Stimulated activated CD4-positive, alpha-beta T cell treated with anti-CD3 and anti-CD28 coated beads, Interleukin-2, amount 100 ng/mL, for 4 hours (primary cell): ENCODE measurements at regions not wholly inside any gene's neighbourhood (a gene's known extent, or its start where the extent isn't known, plus 50 kb on each side); places are given as distances from the start of the nearest gene placed in this dataset.

Source experiments
- DNase-seq: peaks from one replicate; pipeline ENCODE4 v3.0.0-alpha.2; 2020; ENCODE audit warnings: low read depth

GRCh38 chr5:162324328-162324727 lies 256.8 kb downstream of the GABRG2 start:
- no peak for DNase-seq

DNA sequence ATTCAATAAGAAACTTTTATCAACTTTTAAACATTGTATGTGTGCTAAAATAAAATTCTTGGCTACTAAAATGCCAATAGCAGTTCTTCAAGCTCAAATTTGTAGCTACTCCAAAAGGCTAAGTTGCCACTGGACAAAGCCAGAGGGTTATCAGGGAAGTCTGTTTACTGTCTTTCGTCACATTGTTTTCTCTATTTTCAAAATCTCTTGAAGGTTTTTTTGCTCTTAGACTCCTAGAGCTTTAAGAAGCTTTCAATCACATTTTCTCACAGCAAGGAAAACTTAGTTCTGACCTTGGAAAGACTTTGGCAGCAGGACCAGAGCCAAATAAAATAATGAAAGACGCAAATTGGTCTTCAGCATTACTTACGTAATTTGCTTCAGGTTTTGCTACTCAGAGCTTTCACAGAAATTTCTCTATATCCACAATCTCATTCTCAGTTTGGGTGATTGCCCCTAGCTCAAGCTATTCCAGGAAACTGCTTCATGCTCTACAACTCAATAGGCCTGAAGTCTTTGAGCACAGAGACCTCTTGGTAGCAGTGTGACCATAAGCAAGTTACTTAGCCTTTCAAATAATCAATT lies 257.7 kb downstream of the GABRG2 start:
- DNase-seq = no peak

DNA sequence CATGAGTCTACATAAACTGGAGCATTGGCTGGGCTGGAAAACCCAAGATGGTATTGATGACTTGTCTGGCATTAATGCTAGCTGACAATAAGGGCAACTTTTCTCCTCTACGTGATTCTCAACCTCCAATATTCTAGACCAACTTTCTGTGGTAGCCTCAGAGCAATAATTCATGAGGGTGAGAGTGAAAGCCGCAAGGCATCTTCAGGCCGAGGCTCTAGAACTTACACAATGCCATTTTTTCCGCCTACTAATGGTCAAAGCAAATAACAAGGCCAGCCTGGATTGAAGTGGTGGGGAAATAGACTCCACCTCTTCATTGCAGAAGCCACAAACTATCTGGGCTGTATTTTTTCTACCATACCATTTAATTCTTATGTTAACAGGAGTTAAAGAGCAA lies 267.4 kb downstream of the GABRG2 start:
- DNase-seq = no peak

DNA sequence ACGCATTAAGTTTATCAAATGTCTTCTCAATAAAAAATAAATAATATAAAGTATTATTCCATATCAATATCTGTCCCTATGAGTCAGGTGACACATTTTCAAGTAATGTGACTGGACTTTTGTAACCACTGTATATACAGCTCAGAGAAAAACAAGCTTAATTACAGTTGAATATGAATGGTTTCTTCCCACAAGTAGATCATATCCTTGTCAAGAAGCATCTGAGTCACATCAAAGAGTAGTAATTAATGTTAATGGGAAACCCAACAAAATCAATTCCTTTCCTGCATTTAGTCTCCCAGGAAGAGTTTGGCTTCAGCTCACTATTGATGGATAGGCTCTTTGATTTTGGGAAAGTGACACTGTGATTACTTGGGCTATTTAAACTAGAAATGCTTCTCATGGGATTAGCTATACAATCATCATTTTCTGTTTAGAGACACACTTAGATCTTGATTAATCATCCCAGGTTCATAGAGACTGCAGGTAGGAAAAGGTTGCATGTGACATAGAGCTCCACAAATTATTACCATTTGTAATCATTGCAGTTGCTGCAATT lies 292.9 kb downstream of the GABRG2 start:
- no peak for DNase-seq

- no peak for DNase-seq
Measured at GRCh38 chr5:162372256-162372655, 304.7 kb downstream of the GABRG2 start.

GRCh38 chr5:162377895-162378294 lies 310.3 kb downstream of the GABRG2 start:
- no peak for DNase-seq

- DNase-seq = no peak
Measured at GRCh38 chr5:162382839-162383238, 315.3 kb downstream of the GABRG2 start.

- no peak for DNase-seq
Measured at GRCh38 chr5:162384225-162384624, 316.7 kb downstream of the GABRG2 start.

GRCh38 chr5:162391833-162392232 lies 324.3 kb downstream of the GABRG2 start:
- DNase-seq = no peak

DNA sequence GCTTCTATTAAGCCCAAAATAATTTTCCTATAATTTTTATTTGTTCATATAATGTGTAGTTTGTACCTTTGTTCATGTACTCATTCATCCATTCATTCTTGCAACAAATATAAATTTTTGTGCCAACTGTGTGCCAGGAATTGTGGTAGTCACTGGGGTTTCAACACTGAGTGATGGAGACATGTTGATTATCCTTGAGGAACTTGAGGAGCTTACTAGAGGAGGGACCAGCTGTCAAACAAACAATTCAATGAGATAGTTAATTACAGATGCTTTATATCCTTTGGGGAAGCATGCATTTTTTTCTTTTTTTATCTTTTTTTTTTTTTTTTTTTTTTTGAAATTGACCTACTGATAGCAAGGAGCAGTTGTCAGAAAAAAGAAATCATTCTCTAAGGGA lies 324.8 kb downstream of the GABRG2 start:
- no peak for DNase-seq

DNA sequence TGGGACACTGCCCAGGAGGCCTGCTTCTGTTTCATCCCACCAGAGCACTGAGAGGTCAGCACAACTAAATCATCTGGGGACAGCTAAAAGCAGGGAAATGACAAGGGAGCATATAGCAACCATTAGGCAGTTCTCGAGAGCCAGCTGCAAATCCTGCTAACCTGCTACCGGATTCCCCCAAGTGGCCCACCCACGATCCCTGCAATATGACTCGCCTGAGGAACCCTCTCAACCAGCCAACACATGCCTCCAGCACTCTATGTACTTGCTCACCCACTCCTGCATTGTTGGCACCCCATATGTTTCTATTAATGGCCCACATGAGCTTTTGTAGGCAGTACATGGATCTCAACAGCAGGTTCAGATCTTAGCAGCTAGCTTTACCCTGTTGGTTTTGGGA lies 326.0 kb downstream of the GABRG2 start:
- DNase-seq = no peak

DNA sequence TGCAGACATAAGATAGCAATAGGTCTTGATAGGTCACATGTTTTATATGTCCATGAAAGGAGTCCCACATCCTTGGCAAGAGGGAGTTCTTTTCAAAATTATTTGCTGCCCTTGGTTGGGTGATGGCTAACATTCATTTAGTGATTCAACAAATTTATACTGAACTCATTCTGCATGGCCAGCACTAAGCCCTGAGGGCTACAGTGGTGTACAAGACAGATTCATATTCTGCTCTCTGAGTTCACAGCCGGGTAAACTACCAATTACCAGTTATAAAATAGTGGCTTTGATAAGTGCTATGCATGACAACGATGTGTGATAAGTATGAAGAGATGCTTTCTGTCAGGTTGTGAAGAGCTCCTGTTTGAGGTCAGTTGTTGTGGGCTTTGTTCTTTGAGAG lies 340.0 kb downstream of the GABRG2 start:
- DNase-seq = no peak

GRCh38 chr5:162410365-162410764 lies 342.8 kb downstream of the GABRG2 start:
- no peak for DNase-seq

GRCh38 chr5:162429142-162429541 lies 361.6 kb downstream of the GABRG2 start:
- no peak for DNase-seq

- DNase-seq = no peak
Measured at GRCh38 chr5:162434281-162434680, 366.7 kb downstream of the GABRG2 start.

DNA sequence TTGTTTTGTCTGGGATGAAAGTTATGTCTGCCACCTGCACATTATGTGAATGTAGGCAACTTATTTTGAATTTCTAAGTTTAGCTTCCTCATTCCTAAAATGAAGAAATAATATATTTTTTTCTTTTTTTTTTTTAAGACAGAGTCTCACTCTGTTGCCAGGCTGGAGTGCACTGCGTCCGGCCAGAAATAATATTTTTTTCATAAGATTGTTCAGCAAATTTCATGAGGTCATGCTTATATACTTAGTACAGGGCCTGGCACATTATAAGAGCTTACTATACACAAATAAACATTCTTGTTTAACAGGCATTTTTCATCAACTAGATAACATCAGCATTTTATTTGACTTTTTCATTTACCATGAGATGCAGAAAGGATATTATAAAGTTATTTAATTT lies 368.5 kb downstream of the GABRG2 start:
- DNase-seq = no peak

GRCh38 chr5:162444129-162444762 lies 376.7 kb downstream of the GABRG2 start:
- no peak for DNase-seq

- DNase-seq = no peak
Measured at GRCh38 chr5:162456086-162456485, 388.5 kb downstream of the GABRG2 start.

- no peak for DNase-seq
Measured at GRCh38 chr5:162466011-162466410, 398.4 kb downstream of the GABRG2 start.

DNA sequence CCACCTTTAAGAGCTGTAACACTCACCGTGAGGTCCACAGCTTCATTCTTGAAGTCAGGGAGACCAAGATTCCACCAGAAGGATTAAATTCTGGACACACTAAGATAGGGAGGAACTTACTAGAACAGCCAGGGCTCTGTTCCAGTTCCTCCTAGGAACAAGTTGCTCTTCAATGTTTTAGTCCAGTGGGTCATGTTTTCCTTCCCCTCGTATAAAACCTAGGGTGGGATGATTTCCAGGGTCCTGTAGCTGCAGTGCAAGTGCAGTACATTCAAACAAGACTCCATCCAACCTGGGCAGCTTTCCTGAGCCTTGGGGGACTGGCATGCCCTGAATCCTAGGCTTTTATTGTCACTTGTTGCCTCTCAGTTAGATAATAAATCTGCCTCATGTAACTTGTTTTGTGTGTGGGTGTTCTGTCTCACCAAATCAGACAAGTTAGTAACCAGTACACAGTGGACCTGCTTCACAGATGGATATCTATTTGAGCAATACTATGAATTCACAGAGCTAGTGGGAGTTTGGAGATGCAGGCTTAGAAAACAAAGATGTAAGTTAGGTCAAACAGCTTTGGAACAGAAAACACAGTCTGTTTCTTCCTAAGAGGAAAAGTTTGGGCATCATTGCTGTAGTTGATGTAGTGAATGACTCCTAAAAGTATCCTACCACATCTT lies 405.6 kb downstream of the GABRG2 start:
- no peak for DNase-seq

DNA sequence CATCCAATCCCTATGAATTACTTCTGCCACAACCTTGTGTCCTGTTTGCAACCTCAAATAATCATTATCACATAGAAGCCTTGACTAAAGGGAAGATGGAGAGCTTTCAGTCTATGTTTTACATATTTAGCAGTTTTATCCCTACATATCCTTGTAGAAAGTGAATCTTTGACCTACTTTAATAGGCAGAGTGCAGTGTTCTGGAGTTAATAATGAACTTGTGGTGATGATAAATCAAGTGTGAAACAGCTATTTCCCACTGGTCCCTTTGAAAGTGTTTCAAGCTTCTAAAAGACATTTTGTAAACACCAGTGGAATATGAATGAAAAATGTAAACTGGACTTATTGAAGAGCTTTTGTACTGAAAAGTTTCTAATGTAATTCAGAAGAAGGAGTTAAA lies 406.7 kb downstream of the GABRG2 start:
- no peak for DNase-seq

DNA sequence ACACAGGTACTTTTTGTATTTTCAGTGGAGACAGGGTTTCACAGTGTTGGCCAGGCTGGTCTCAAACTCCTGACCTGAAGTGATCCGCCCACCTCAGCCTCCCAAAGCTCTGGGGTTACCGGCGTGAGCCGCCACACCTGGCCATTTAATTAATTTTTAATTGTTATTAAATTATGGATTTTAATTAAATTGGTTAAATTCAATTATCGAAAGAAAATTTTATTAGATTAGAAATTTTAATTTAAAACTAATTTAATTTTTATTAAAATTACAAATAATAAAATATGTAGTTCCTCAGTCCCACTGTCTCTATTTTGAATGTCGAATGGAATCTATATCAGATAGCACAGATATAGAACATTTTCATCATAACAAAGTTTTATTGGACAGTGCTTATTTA lies 416.5 kb downstream of the GABRG2 start:
- DNase-seq = no peak

DNA sequence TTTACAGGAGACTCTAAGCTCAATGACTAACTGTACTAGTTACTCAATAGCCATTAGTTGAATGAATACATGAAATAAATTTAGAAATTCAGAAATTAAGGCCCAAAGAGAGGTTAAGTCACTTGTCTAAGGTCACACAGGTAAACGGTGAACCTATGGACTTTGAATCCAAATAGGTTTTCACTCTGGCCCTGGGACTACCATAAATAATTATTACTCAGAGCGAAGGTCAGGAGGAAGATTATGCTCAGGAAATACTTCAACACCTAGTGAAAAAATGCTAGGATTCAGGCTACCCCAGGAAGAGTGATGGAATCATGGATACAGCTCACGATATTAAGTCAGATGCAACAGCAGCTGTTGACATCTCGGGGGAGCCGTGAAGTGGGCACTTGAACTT lies 417.4 kb downstream of the GABRG2 start:
- no peak for DNase-seq
